ENCODE measurements at regions not wholly inside any gene's neighbourhood (a gene's known extent, or its start where the extent isn't known, plus 50 kb on each side); places are given as distances from the start of the nearest gene placed in this dataset.

DNA sequence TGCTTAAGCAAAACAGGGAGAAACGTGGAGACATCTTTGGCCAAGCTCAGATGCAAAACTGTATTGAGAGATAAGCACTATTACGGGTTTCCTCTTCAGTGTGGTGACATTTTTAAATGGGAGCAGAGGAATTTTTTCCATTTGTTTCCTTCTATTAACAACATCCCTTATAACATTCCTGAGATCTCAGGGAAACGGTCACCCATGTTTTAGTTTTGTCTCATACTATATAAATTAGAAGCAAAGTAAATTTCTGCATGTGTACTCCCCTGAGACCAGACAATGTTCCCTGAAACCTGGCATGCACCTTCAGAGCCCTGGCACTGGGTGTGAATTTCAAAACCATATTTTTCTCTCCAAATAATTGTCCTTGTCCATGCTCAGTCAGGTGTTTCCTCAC is 57.6 kb upstream of the RNF152 start:
- TF ChIP-seq POLR2A (IDR thresholded peaks at IDR 0.05), result no peak
- TF ChIP-seq, protein P1, sequence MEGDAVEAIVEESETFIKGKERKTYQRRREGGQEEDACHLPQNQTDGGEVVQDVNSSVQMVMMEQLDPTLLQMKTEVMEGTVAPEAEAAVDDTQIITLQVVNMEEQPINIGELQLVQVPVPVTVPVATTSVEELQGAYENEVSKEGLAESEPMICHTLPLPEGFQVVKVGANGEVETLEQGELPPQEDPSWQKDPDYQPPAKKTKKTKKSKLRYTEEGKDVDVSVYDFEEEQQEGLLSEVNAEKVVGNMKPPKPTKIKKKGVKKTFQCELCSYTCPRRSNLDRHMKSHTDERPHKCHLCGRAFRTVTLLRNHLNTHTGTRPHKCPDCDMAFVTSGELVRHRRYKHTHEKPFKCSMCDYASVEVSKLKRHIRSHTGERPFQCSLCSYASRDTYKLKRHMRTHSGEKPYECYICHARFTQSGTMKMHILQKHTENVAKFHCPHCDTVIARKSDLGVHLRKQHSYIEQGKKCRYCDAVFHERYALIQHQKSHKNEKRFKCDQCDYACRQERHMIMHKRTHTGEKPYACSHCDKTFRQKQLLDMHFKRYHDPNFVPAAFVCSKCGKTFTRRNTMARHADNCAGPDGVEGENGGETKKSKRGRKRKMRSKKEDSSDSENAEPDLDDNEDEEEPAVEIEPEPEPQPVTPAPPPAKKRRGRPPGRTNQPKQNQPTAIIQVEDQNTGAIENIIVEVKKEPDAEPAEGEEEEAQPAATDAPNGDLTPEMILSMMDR (IDR thresholded peaks at IDR 0.05), result no peak
